Esophagus (tissue), 2 donors: ENCODE measurements at regions not wholly inside any gene's neighbourhood (a gene's known extent, or its start where the extent isn't known, plus 50 kb on each side); places are given as distances from the start of the nearest gene placed in this dataset.

Experiments
- H3K27ac ChIP-seq, 2 donors: one replicate each; pipeline ENCODE4 v1.5.1; 2013; ENCODE audit warnings: low read depth in 2 of 2, mild to moderate bottlenecking in 2 of 2, inconsistent platforms in 1 of 2, low read length in 1 of 2, moderate library complexity in 1 of 2
- H3K27me3 ChIP-seq, 2 donors: one replicate each; pipeline ENCODE4 v1.6.1; 2013; ENCODE audit warnings: low read length in 2 of 2, control low read depth in 1 of 2, mild to moderate bottlenecking in 1 of 2; ENCODE audit not compliant: insufficient read depth in 2 of 2, control insufficient read depth in 1 of 2
- H3K36me3 ChIP-seq, 2 donors: one replicate each; pipeline ENCODE4 v1.6.1; 2013; ENCODE audit warnings: low read length in 1 of 2; ENCODE audit not compliant: control insufficient read depth in 2 of 2, insufficient read depth in 2 of 2
- H3K4me1 ChIP-seq, 2 donors: one replicate each; pipeline ENCODE4 v1.6.1; 2013; ENCODE audit warnings: low read length in 1 of 2; ENCODE audit not compliant: control insufficient read depth in 2 of 2, insufficient read depth in 2 of 2
- H3K4me3 ChIP-seq, 2 donors: one replicate each; pipeline ENCODE4 v1.5.1; 2013; ENCODE audit warnings: low read length in 2 of 2, mild to moderate bottlenecking in 2 of 2, low read depth in 1 of 2, moderate library complexity in 1 of 2
- H3K9me3 ChIP-seq, 2 donors: one replicate each; pipeline ENCODE4 v1.6.1; 2013; ENCODE audit warnings: mild to moderate bottlenecking in 2 of 2, low read depth in 1 of 2, low read length in 1 of 2, moderate library complexity in 1 of 2; ENCODE audit not compliant: control insufficient read depth in 2 of 2, insufficient read depth in 1 of 2
- WGBS, 2 donors: extraction: QIAGEN DNeasy Blood & Tissue Kit; methylation state at CpG; one replicate each; pipeline ENCODE4 v1.1.7; 2013; 5-methylcytosine and 5-hydroxymethylcytosine counted together
- donor health status: healthy with polysubstance abuse.
- donor health status: Bipolar disorder and iron deficiency.

DNA sequence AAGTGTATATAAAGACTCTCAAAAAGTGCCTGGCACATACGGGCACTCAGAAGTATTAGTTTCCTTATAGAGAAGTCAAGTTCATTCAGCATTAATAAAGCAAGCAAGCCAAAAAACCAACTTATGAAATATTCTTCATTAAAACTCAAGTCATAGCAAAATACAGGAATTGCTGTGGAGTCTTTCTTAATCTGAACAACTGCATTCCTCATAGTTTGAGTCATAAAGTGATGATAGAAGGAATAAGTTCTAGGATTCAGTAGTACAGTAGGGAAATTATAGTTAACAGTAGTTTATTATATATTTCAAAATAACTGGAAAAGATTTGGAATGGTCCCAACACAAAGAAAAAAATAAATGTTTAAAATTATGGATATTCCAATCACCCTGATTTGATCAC is 200.3 kb downstream of the C11orf91 start:
- Histone ChIP-seq H3K9me3 (no peaks in the 10 kb centered on the region), H3K27ac (no peak overlapping the region), H3K36me3 (no peaks in the 10 kb centered on the region), H3K4me3 (no peak overlapping the region), H3K4me1 (no peaks in the 10 kb centered on the region), H3K27me3 (peaks cover 0 to 2% of the 10 kb centered on the region in 2 donors)
- WGBS, 2 donors: 84 to 85% methylated on average over 1 of the region's 1 CpG

DNA sequence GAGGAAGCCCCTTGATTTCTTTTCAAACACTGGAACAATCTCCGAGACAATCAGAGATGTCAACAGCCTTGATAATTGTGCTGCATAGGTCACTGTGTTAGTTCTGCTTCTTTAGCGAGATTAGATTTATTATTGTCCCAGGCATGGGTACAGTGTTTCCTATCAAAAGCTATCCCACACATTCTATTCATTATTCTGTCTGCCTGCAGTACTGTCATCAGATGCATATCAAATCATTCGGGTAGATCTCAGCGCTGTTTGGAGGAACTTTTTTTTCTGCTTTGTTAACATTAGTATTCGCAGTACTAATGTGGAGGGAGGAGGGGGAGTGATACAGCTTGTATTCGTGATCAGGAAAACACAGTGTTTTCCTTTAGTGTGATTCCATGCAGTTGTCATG is 208.0 kb downstream of the C11orf91 start:
- 59 to 64% methylated on average over 6 of the region's 6 CpGs for WGBS, 2 donors
- Histone ChIP-seq H3K4me3 (no peak overlapping the region), H3K27me3 (peaks cover 0 to 7% of the 10 kb centered on the region in 2 donors), H3K4me1 (no peaks in the 10 kb centered on the region), H3K9me3 (no peaks in the 10 kb centered on the region), H3K27ac (no peak overlapping the region), H3K36me3 (no peaks in the 10 kb centered on the region)

DNA sequence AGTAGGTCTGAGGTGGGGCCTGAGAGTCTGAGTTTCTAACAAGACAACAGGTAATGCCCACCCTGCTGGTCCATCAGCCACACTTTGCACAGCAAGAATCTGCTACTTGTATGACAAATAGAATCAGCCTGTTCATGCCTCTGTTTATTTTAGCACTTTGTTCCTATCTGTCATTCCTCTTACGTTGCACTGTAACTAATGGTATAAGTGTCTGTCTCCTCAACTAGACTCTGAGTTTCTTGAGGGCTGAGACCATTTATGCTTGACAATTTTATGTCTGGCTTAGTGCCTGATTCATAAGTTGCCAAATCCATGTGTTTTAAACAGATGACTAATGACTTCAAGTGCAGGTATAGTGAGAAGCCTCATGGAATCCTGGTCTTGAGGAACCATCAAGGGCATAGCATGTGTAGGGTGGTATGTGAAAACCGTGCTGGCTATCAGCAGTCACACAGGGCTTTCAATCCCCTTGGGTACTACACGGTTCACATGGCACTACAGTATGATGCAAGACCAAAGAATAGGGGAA is 209.7 kb downstream of the C11orf91 start:
- H3K36me3 ChIP-seq: no peaks in the 10 kb centered on the region
- no peak overlapping the region for H3K27ac ChIP-seq
- 42 to 45% methylated on average over 3 of the region's 3 CpGs for WGBS, 2 donors
- H3K4me3 ChIP-seq: no peak overlapping the region
- H3K27me3 ChIP-seq: peaks cover 0 to 7% of the 10 kb centered on the region in 2 donors
- H3K4me1 ChIP-seq: no peaks in the 10 kb centered on the region
- H3K9me3 ChIP-seq: no peaks in the 10 kb centered on the region

DNA sequence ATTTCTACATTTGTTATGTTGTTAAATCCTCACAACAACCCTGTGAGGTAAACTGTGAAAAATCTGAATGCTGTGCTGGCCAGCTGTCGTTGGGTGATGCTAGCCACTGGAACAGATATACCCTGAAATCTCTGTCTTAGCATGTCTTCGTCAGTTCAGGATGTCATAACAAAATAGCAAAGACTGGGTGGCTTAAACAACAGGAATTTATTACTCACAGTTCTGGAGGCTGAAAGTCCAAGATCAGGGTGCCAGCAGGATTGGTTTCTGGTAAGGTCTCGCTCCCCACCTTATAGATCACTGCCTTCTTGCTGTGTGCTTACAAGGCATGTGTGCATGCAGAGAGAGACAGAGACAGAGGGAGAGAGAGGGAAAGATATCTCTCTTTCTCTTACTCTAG is 211.7 kb downstream of the C11orf91 start:
- no peaks in the 10 kb centered on the region for H3K36me3 ChIP-seq
- 72 to 77% methylated on average over 3 of the region's 3 CpGs for WGBS, 2 donors
- H3K27me3 ChIP-seq: peaks cover 0 to 7% of the 10 kb centered on the region in 2 donors
- H3K4me3 ChIP-seq: no peak overlapping the region
- H3K27ac ChIP-seq: no peak overlapping the region
- no peaks in the 10 kb centered on the region for H3K9me3 ChIP-seq
- no peaks in the 10 kb centered on the region for H3K4me1 ChIP-seq

DNA sequence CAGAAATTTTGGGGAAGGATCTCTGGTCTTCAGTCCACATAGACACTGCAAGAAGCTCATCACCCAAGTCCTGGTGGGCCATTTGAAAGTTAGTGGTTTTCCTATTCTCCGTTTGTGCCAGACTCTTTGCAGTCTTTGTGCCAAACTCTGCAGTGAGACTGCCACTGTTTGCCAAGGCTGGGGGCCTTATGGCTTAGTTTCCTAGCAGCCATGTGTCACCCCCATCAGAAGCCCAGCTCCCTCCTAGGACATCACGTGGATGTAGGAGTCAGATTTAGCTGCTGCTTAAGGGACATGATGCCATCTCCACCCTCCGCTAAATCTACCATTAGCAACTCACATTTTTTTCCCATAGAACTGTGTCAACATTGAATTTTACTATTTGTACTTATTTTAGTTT is 220.0 kb downstream of the C11orf91 start:
- Histone ChIP-seq H3K27me3 (no peaks in the 10 kb centered on the region), H3K9me3 (no peaks in the 10 kb centered on the region), H3K36me3 (no peaks in the 10 kb centered on the region), H3K27ac (no peak overlapping the region), H3K4me3 (no peak overlapping the region), H3K4me1 (peaks cover 0 to 4% of the 10 kb centered on the region in 2 donors)
- WGBS, 2 donors: 64 to 66% methylated on average over 3 of the region's 3 CpGs

DNA sequence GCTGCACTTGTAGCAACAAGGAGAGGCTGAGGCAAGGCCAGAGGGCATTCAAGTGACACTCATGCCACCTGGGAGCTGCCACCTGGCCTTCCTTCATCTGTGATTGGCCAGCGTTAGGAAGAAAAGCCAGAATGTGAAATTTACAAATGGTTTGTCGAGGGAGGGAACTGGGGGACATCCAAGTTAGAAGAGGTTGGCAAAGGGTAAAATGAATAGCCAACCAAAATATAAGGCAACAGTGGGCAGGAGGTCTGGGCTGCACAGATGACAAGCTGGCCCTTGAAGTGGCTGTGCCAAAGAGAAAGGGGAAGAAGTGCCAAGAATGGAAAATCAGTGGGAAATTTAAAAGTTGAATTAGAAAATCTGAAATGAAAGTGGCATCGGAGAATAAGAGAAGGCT is 221.4 kb downstream of the C11orf91 start:
- Histone ChIP-seq H3K27me3 (no peaks in the 10 kb centered on the region), H3K9me3 (no peaks in the 10 kb centered on the region), H3K36me3 (no peaks in the 10 kb centered on the region)

DNA sequence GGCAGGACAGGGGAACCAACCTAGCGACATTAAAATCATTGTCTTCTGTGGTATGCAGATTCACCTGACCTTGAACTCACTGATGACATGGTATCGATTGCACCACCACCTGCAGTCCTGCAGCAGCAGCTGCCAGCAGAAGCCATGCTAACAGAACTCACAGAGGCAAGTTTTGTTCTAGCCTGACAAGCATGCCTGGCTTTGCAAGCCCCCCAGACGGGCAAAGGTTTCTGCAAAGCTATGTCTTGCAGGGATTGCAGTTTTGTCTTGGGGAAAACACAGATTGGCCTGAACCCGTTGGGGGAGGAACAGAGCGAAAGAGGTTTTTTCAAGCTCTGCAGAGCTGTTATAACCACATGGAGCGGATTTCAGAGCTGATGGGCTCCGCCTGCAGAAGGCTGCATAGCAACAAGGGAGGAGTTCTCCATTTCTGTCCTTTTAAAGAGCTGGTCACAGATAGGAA is 221.0 kb downstream of the HIPK3 start:
- Histone ChIP-seq H3K27me3 (no peaks in the 10 kb centered on the region), H3K4me3 (no peak overlapping the region), H3K4me1 (peaks cover 0 to 4% of the 10 kb centered on the region in 2 donors), H3K27ac (no peak overlapping the region), H3K36me3 (no peaks in the 10 kb centered on the region), H3K9me3 (no peaks in the 10 kb centered on the region)
- WGBS, 2 donors: 27 to 37% methylated on average over 7 of the region's 7 CpGs

More for the DNA sequence above, 221.4 kb downstream of the C11orf91 start:
- no peak overlapping the region for H3K4me3 ChIP-seq
- 74 to 78% methylated on average over 3 of the region's 3 CpGs for WGBS, 2 donors
- no peak overlapping the region for H3K27ac ChIP-seq
- H3K4me1 ChIP-seq: peaks cover 0 to 4% of the 10 kb centered on the region in 2 donors

DNA sequence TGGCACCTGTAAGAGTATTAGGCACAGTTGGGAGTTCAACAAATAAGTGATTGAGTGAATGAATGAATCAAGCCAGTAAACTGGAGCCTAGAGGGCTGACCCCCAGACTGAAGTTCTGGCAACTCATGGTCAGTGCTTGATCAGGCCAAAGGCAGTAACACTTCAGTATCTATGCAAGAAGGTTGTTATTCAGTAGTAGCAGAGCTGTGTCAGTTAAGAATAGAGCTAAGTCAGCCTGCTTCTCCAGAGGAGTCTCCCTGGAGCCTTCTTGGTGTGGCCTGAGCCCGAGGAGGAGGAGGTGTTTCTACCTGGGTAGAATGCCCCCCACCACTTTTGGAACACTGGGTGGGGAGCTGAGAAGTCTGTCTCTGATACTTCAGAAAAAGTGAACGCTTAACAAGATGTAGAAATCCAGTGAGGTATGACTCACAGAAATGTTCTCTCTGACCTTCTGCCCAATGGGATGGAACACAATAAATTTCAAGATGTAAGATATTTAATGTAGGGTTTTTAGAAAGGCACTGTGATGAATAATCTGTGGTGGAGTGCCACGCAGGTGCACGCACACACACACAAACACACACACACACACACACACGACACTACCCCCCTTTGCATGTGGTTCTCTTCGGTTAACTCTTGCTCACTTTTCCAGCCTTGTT is 219.9 kb downstream of the HIPK3 start:
- H3K4me1 ChIP-seq: peaks cover 0 to 4% of the 10 kb centered on the region in 2 donors
- no peak overlapping the region for H3K27ac ChIP-seq
- no peaks in the 10 kb centered on the region for H3K36me3 ChIP-seq
- H3K27me3 ChIP-seq: no peaks in the 10 kb centered on the region
- H3K9me3 ChIP-seq: no peaks in the 10 kb centered on the region
- no peak overlapping the region for H3K4me3 ChIP-seq
- WGBS, 2 donors: 72 to 78% methylated on average over 6 of the region's 6 CpGs

DNA sequence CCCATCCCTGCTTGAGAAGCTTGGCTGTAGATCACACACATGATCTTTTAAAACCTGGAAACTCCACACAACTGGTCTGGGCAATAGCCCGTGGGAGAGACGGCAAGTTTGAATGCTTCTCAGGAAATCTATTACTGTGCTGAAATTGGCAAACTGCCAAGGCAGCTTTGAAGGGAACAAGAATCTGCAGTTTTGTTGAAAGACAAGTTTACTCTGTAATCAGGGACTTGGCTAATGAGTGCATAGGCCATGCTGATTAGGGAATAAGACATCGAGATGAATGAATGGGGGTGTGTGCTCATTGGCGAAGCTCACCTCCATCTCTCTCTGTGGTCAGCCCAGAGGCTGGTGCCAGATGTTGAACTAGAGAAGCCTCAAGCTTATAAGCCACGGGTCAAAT is 218.8 kb downstream of the HIPK3 start:
- 10 to 12% methylated on average over 5 of the region's 5 CpGs for WGBS, 2 donors
- peaks cover 0 to 4% of the 10 kb centered on the region in 2 donors for H3K4me1 ChIP-seq
- H3K36me3 ChIP-seq: no peaks in the 10 kb centered on the region
- H3K27me3 ChIP-seq: no peaks in the 10 kb centered on the region
- H3K27ac ChIP-seq: no peak overlapping the region
- no peak overlapping the region for H3K4me3 ChIP-seq
- no peaks in the 10 kb centered on the region for H3K9me3 ChIP-seq

DNA sequence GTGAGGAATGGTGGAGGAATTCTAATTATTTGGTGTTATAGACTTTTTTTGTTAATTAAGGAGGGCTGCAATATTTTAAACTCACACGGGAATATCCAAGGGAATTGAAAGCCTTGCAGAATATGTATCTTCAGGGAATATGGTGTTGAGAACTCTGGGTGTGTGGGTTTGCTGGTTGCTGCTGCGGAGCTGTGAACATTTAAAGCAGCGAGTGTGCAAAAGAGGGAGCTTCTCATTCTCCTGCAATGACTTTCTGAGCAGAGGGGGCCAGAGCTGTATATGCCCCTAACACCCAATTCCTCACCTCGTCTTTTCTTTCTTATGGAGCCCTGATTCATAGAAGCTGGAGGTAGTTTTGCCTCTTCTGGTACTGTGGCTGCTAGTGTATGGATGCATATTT is 217.7 kb downstream of the HIPK3 start:
- Histone ChIP-seq H3K27ac (no peak overlapping the region), H3K36me3 (no peaks in the 10 kb centered on the region), H3K9me3 (no peaks in the 10 kb centered on the region), H3K4me1 (peaks cover 0 to 4% of the 10 kb centered on the region in 2 donors), H3K27me3 (no peaks in the 10 kb centered on the region), H3K4me3 (no peak overlapping the region)
- 76 to 77% methylated on average over 4 of the region's 4 CpGs for WGBS, 2 donors
